Activated T-helper 2 cell treated with anti-CD3 and anti-CD28 coated beads, Interferon-gamma antibody, Interleukin-2, Interleukin-4, amounts not matched to agents 10 μg/mL and 5 μg/mL and 100 μg/mL, durations not matched to agents 14 hours and 24 hours and 36 hours (primary cell): ENCODE measurements at regions not wholly inside any gene's neighbourhood (a gene's known extent, or its start where the extent isn't known, plus 50 kb on each side); places are given as distances from the start of the nearest gene placed in this dataset.

Experiments
- DNase-seq: peaks from one replicate; pipeline ENCODE4 v3.0.0; 2021; ENCODE audit warnings: low spot score
- H3K27ac Mint-ChIP-seq: one replicate; pipeline ENCODE4 v1.8.0; 2021; ENCODE audit warnings: mixed read lengths
- H3K27me3 Mint-ChIP-seq: one replicate; pipeline ENCODE4 v1.8.0; 2021; ENCODE audit warnings: low read depth, mixed read lengths
- H3K36me3 Mint-ChIP-seq: one replicate; pipeline ENCODE4 v1.8.0; 2021; ENCODE audit warnings: low read depth, mixed read lengths
- H3K4me1 Mint-ChIP-seq: one replicate; pipeline ENCODE4 v1.8.0; 2021; ENCODE audit warnings: low read depth, mixed read lengths
- H3K4me3 Mint-ChIP-seq: one replicate; pipeline ENCODE4 v1.8.0; 2021; ENCODE audit warnings: low read depth, mild to moderate bottlenecking, moderate library complexity, mixed read lengths
- H3K9me3 Mint-ChIP-seq: one replicate; pipeline ENCODE4 v1.8.0; 2021; ENCODE audit warnings: mixed read lengths
- intact Hi-C: fragments of 100-400 bp; cut with micrococcal nuclease; formaldehyde crosslinking; loops from one replicate; pipeline ENCODE4 v1.15.1; 2023

- no peak for DNase-seq
- no peaks in the 10 kb centered on the region for H3K4me1 Mint-ChIP-seq
- H3K9me3 Mint-ChIP-seq = no peaks in the 10 kb centered on the region
- intact Hi-C loops = no loop called here
- H3K27me3 Mint-ChIP-seq = no peaks in the 10 kb centered on the region
- no peaks in the 10 kb centered on the region for H3K36me3 Mint-ChIP-seq
- no peak overlapping the region for H3K4me3 Mint-ChIP-seq
- H3K27ac Mint-ChIP-seq = no peak overlapping the region
Measured at GRCh38 chr15:93855181-93855826, 376.1 kb upstream of the MCTP2 start.

DNA sequence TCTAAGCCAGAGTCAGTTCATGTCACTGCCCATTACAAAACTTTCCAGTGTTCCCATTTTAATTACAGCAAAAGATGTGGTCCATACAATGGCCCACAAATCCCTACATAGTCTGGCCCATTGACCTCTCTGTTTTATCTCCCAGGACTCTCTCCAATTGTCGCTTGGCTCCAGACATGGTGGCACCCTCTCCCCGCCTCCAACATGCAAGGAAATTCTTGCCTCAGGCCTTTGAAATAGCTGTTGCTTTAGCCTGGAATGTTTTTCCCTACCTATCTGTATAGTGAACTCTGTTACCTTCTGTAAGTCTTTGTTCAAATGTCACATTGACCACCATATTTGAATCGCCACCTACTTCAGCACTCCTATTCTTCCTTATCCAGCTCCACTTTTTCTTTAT, 377.3 kb upstream of the MCTP2 start:
- intact Hi-C loops = no loop called here
- Mint-ChIP-seq H3K27me3 (no peaks in the 10 kb centered on the region), H3K4me1 (no peaks in the 10 kb centered on the region), H3K27ac (no peak overlapping the region), H3K36me3 (no peaks in the 10 kb centered on the region), H3K4me3 (no peak overlapping the region), H3K9me3 (no peaks in the 10 kb centered on the region)
- DNase-seq = no peak

DNA sequence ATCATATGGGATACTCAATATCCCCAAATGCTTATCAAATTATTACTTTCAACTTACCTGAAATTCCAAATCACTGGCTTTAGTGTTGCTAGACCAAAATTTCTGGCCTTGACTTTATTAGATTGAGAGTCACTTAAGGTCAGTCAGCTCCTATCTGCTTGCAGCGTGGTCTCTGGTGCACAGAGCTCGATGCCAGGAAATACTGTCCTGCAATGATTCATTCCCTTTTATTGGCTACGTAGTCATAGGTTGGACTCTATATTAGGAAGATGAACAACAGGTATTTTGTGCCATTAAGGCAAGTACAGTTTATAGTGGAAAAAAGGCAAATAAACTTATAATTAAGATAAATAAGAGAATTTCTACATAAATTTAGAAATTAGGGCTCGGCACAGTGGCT, 378.6 kb upstream of the MCTP2 start:
- intact Hi-C loops = no loop called here
- no peaks in the 10 kb centered on the region for H3K27me3 Mint-ChIP-seq
- DNase-seq = no peak
- no peaks in the 10 kb centered on the region for H3K9me3 Mint-ChIP-seq
- no peak overlapping the region for H3K4me3 Mint-ChIP-seq
- H3K27ac Mint-ChIP-seq = no peak overlapping the region
- H3K4me1 Mint-ChIP-seq = no peaks in the 10 kb centered on the region
- no peaks in the 10 kb centered on the region for H3K36me3 Mint-ChIP-seq

GRCh38 chr15:93848490-93848889, 382.9 kb upstream of the MCTP2 start:
- Mint-ChIP-seq H3K4me1 (no peaks in the 10 kb centered on the region), H3K27me3 (no peaks in the 10 kb centered on the region), H3K4me3 (no peak overlapping the region), H3K27ac (no peak overlapping the region), H3K9me3 (no peaks in the 10 kb centered on the region), H3K36me3 (no peaks in the 10 kb centered on the region)
- intact Hi-C loops = no loop called here
- DNase-seq = no peak

DNA sequence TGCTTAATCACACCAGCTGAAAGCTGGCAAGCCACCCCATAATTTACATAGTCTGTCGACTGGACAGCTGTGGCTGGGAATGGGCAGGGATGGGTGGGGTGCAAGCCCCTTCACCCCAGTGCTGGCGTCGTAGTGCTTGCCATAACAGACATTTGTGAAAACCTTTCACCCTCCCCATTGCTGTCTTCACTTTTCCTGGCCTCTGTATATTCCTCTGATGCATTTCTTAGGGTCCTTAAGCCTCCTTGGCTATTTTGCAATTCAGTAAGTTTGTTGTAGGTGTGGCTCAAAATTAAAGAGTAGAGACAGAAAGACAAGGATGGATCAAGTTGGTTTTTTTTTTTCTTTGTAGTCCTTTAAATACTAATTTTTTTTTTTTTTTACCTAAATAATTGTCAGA, 383.3 kb upstream of the MCTP2 start:
- H3K36me3 Mint-ChIP-seq = no peaks in the 10 kb centered on the region
- H3K27me3 Mint-ChIP-seq = no peaks in the 10 kb centered on the region
- H3K27ac Mint-ChIP-seq = no peak overlapping the region
- no peaks in the 10 kb centered on the region for H3K9me3 Mint-ChIP-seq
- intact Hi-C loops = no loop called here
- no peak overlapping the region for H3K4me3 Mint-ChIP-seq
- H3K4me1 Mint-ChIP-seq = no peaks in the 10 kb centered on the region
- no peak for DNase-seq

- Mint-ChIP-seq H3K36me3 (no peaks in the 10 kb centered on the region), H3K27ac (no peak overlapping the region), H3K27me3 (no peaks in the 10 kb centered on the region), H3K4me3 (no peak overlapping the region), H3K9me3 (no peaks in the 10 kb centered on the region), H3K4me1 (no peaks in the 10 kb centered on the region)
- intact Hi-C loops = no loop called here
- DNase-seq = no peak
Measured at GRCh38 chr15:93846148-93846547, 385.2 kb upstream of the MCTP2 start.

GRCh38 chr15:93837450-93837849, 393.9 kb upstream of the MCTP2 start:
- Mint-ChIP-seq H3K4me3 (no peak overlapping the region), H3K27me3 (no peaks in the 10 kb centered on the region), H3K9me3 (no peaks in the 10 kb centered on the region), H3K4me1 (no peaks in the 10 kb centered on the region), H3K27ac (no peak overlapping the region), H3K36me3 (no peaks in the 10 kb centered on the region)
- intact Hi-C loops = no loop called here
- no peak for DNase-seq

DNA sequence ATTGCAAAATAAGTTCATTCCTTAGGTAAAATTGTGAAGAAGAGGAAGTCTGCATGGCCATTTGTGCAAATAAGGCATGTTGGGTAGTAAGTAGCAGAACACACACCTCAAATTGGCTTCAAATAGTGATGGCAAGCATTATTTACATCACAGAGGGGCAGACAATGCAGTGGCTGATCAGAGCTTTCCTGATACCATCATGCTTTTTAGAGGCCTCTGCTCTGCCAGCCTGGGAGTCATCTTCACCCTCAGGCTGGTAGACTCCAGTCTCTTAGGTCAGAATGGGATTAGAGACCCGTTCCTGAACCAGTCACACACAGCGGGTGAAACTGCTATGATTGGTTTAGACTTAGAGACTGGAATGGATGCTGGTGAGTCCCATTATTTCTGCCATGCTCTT, 396.0 kb upstream of the MCTP2 start:
- no peak for DNase-seq
- Mint-ChIP-seq H3K4me3 (no peak overlapping the region), H3K9me3 (no peaks in the 10 kb centered on the region), H3K36me3 (no peaks in the 10 kb centered on the region), H3K4me1 (no peaks in the 10 kb centered on the region), H3K27ac (no peak overlapping the region), H3K27me3 (no peaks in the 10 kb centered on the region)
- intact Hi-C loops = no loop called here

GRCh38 chr15:93831641-93832040, 399.7 kb upstream of the MCTP2 start:
- no peak overlapping the region for H3K4me3 Mint-ChIP-seq
- H3K36me3 Mint-ChIP-seq = no peaks in the 10 kb centered on the region
- intact Hi-C loops = no loop called here

DNA sequence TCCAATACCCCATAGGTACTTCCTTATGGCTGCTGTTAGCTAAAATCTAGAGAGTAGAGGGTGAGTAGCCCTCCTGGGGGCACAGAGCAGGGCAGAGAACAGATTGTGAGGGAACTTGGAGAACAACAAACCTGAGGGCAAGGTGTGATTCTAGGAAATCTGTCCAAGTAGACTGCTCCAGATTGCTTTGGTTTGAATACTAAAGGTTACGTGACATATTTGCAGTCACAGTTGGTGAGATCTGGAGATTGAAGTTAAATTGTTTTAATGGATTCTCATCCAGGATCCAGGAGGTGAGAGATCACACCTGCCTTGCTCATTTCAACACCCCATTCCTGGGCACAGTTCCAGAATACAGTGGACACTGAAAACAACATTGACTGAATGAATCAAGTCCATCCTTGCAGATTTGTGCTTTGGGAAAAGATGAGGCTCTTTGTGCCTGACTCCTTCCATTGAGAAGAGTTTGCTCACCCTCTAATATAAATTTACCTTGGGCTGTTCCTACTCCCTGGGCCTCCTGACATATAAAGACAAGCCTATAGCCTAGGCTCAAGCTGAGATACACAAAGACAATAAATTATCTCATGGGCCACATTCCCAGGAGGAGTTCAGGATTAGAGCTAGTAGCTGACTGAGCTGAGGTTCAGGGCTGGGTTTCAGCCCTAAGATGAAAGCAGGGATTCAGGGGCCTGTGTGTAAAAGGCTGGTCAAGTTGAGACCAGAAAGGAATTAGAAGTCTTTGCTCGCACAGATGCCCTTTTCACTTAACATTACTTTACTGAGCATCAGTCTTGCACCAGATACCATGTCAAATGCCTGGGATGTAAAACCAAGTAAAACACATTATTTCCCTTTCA, 400.9 kb upstream of the MCTP2 start:
- Mint-ChIP-seq H3K4me1 (no peaks in the 10 kb centered on the region), H3K27me3 (no peaks in the 10 kb centered on the region), H3K9me3 (no peaks in the 10 kb centered on the region), H3K4me3 (no peak overlapping the region), H3K36me3 (no peaks in the 10 kb centered on the region), H3K27ac (no peak overlapping the region)
- no peak for DNase-seq
- intact Hi-C loops = no loop called here

More at GRCh38 chr15:93831641-93832040, 399.7 kb upstream of the MCTP2 start:
- Mint-ChIP-seq H3K27ac (no peak overlapping the region), H3K27me3 (no peaks in the 10 kb centered on the region), H3K9me3 (no peaks in the 10 kb centered on the region), H3K4me1 (no peaks in the 10 kb centered on the region)
- DNase-seq = no peak

GRCh38 chr15:93829115-93829870, 402.1 kb upstream of the MCTP2 start:
- DNase-seq = no peak
- Mint-ChIP-seq H3K4me1 (no peaks in the 10 kb centered on the region), H3K36me3 (no peaks in the 10 kb centered on the region), H3K27me3 (no peaks in the 10 kb centered on the region), H3K4me3 (no peak overlapping the region), H3K27ac (no peak overlapping the region), H3K9me3 (no peaks in the 10 kb centered on the region)
- intact Hi-C loops = no loop called here

GRCh38 chr15:93826790-93827189, 404.6 kb upstream of the MCTP2 start:
- Mint-ChIP-seq H3K27me3 (no peaks in the 10 kb centered on the region), H3K36me3 (no peaks in the 10 kb centered on the region), H3K9me3 (no peaks in the 10 kb centered on the region), H3K27ac (no peak overlapping the region), H3K4me3 (no peak overlapping the region), H3K4me1 (no peaks in the 10 kb centered on the region)
- DNase-seq = no peak
- intact Hi-C loops = no loop called here

DNA sequence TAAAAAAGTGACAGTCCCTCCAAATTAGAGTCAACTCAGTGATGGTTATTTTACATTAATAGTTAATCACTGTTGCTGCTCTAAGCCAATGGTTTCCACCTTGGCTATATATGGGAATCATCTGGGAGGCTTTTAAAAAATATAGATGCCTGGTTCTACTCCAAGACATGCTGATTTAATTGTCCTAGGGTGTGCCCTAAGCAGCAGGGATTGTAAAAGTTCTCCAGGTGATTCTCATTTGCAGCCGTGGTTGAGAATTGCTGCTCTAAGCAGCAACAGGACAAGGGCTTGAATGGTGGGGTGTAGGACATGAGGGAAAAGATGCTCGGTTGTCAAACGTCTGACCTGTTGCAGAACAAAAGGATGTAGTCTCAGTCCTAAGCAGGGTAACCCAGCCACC, 405.1 kb upstream of the MCTP2 start:
- H3K27ac Mint-ChIP-seq = no peak overlapping the region
- intact Hi-C loops = no loop called here
- H3K4me1 Mint-ChIP-seq = no peaks in the 10 kb centered on the region
- H3K9me3 Mint-ChIP-seq = no peaks in the 10 kb centered on the region
- H3K4me3 Mint-ChIP-seq = no peak overlapping the region
- DNase-seq = no peak
- no peaks in the 10 kb centered on the region for H3K36me3 Mint-ChIP-seq
- H3K27me3 Mint-ChIP-seq = no peaks in the 10 kb centered on the region
